OCI-LY1 (cell line): ENCODE measurements at regions not wholly inside any gene's neighbourhood (a gene's known extent, or its start where the extent isn't known, plus 50 kb on each side); places are given as distances from the start of the nearest gene placed in this dataset.

Experiments
- CTCF ChIP-seq: fragments of 200-600 bp; sonication (generic), shearing (Covaris generic); IDR thresholded peaks from 2 replicates; pipeline ENCODE4 v1.5.1; 2017; ENCODE audit warnings: mild to moderate bottlenecking, antibody characterized with exemption, low read length, moderate library complexity, mixed read lengths
- EZH2 ChIP-seq: fragments of 200-600 bp; sonication (generic), shearing (Covaris generic); IDR thresholded peaks from 2 replicates; pipeline ENCODE4 v1.8.0; 2017; ENCODE audit warnings: borderline replicate concordance, mixed run types, mild to moderate bottlenecking, antibody characterized with exemption, low read length, moderate library complexity, mixed read lengths

- TF ChIP-seq CTCF (no peak), EZH2 (no peak)
Measured at GRCh38 chr19:30704771-30705330, 332.7 kb downstream of the ZNF536 start.
